ENCODE measurements at regions not wholly inside any gene's neighbourhood (a gene's known extent, or its start where the extent isn't known, plus 50 kb on each side); places are given as distances from the start of the nearest gene placed in this dataset.

DNA sequence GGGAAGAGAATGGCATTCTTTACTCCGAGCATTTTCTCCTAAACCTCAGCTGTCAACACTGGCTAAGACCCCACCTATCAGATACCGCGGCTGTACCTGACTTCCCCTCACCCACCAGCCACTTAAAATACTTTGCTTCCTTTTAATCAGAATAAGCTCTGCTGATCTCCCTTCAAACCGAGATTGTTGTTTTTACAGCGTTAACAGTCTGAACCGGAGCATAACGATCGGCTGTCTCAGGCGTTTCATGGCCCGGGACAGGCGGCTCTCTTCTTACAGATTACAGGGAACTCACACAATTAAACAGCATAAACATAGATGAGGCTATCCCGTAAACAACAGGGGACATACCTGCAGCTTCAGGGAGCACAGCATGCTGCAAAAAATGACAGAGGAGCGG is 174.3 kb upstream of the RNF32 start:
- Mint-ChIP-seq H3K4me1 (no peaks in the 10 kb centered on the region), H3K27ac (no peak overlapping the region), H3K27me3 (peaks cover 0 to 2% of the 10 kb centered on the region in 2 donors), H3K4me3 (no peak overlapping the region), H3K9me3 (peaks cover 0 to 2% (median 0%) of the 10 kb centered on the region in 5 donors), H3K36me3 (no peaks in the 10 kb centered on the region)
- ChIA-PET CTCF (no interaction called here), POLR2A (no interaction called here)
- no peaks in the 10 kb centered on the region for H3K9me3 ChIP-seq (ENCODE audit: low read length)
- H3K27me3 ChIP-seq (ENCODE audit: insufficient read depth, low read length, poor library complexity, severe bottlenecking), result no peaks in the 10 kb centered on the region
- DNase-seq, result no peak
- H3K27ac ChIP-seq (ENCODE audit: low read depth, low read length), result no peak overlapping the region
- no peaks in the 10 kb centered on the region for H3K4me1 ChIP-seq (ENCODE audit: insufficient read depth, low read length)
- H3K4me3 ChIP-seq (ENCODE audit: low read length), result no peak overlapping the region
- H3K36me3 ChIP-seq (ENCODE audit: insufficient read depth, low read length), result no peaks in the 10 kb centered on the region

DNA sequence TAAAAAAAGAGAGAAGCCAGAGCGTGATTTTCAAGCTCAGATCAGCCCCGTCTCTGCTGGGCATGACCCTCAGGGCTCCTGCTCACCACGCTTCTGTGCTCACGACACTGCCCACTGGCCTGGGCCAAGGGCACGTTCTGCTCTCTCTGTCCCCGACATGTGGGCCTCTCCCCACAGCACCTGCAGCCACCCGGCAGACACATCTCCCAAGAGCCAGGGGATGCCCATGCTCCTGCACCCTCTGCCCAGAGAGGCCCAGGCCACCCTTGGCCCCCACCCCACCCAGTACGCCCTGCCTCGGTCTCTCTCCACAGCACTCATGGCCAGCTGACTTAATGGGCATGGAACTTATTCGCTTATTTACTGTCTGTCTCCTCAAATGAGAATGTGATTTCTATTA is 175.4 kb upstream of the RNF32 start:
- no peak for DNase-seq
- no peak overlapping the region for H3K27ac ChIP-seq (ENCODE audit: low read depth, low read length)
- Mint-ChIP-seq H3K27me3 (peaks cover 0 to 2% of the 10 kb centered on the region in 2 donors), H3K9me3 (peaks cover 0 to 2% (median 0%) of the 10 kb centered on the region in 5 donors), H3K36me3 (no peaks in the 10 kb centered on the region), H3K4me3 (no peak overlapping the region), H3K4me1 (no peaks in the 10 kb centered on the region), H3K27ac (no peak overlapping the region)
- POLR2A ChIA-PET, result no interaction called here
- CTCF ChIA-PET, result no interaction called here
- H3K36me3 ChIP-seq (ENCODE audit: insufficient read depth, low read length), result no peaks in the 10 kb centered on the region
- H3K4me1 ChIP-seq (ENCODE audit: insufficient read depth, low read length), result no peaks in the 10 kb centered on the region
- H3K9me3 ChIP-seq (ENCODE audit: low read length), result no peaks in the 10 kb centered on the region
- no peak overlapping the region for H3K4me3 ChIP-seq (ENCODE audit: low read length)
- no peaks in the 10 kb centered on the region for H3K27me3 ChIP-seq (ENCODE audit: insufficient read depth, low read length, poor library complexity, severe bottlenecking)

DNA sequence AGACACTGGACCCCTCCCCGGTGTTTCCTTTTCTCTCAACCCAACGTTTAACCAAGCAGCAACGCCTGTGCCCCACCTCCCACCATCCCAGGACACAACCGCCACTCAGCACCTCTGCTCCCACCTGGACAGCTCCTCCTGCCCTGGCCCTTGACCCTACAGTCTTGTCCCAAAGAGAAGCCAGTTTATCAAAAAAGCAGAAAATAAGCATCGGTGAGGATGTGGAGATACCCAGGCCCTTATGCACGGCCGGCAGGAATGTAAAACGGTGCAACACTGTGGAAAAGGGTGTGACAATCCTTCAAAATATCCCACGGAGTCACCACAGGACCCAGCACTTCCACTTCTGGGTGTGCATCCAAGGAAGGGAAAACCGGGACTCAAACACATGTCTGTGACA is 176.2 kb upstream of the RNF32 start:
- Mint-ChIP-seq H3K27ac (no peak overlapping the region), H3K9me3 (peaks cover 0 to 2% (median 0%) of the 10 kb centered on the region in 5 donors), H3K4me3 (no peak overlapping the region), H3K36me3 (no peaks in the 10 kb centered on the region), H3K27me3 (peaks cover 0 to 2% of the 10 kb centered on the region in 2 donors), H3K4me1 (no peaks in the 10 kb centered on the region)
- H3K36me3 ChIP-seq (ENCODE audit: insufficient read depth, low read length), result no peaks in the 10 kb centered on the region
- H3K27me3 ChIP-seq (ENCODE audit: insufficient read depth, low read length, poor library complexity, severe bottlenecking), result no peaks in the 10 kb centered on the region
- DNase-seq, result no peak
- ChIA-PET CTCF (no interaction called here), POLR2A (no interaction called here)
- no peak overlapping the region for H3K27ac ChIP-seq (ENCODE audit: low read depth, low read length)
- no peaks in the 10 kb centered on the region for H3K4me1 ChIP-seq (ENCODE audit: insufficient read depth, low read length)
- H3K9me3 ChIP-seq (ENCODE audit: low read length), result no peaks in the 10 kb centered on the region
- H3K4me3 ChIP-seq (ENCODE audit: low read length), result no peak overlapping the region

DNA sequence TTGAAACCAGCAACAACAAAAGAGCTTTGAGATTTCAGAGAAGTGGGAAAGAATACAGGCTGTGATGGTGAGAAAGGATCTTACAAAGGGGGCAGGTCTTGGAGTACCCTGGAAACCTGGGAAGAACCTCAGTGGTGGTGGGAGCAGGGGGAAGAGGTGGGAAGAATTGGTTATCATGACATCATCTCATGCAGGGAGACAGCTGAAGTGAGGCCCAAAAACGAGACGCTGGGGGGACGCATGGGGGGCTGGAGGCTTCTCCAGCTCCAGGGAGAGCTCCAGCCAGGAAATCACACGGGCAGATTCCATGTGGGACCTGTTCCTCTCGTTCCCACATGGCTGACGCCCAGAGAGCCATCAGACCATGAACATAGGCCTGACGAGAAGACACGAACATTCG is 177.3 kb upstream of the RNF32 start:
- no peaks in the 10 kb centered on the region for H3K9me3 ChIP-seq (ENCODE audit: low read length)
- peaks cover 0 to 2% of the 10 kb centered on the region in 2 donors for H3K27me3 Mint-ChIP-seq
- peak overlapping the region in 1 of 8 donors; percentile 68 for H3K27ac Mint-ChIP-seq
- H3K4me1 ChIP-seq (ENCODE audit: insufficient read depth, low read length), result no peaks in the 10 kb centered on the region
- H3K4me1 Mint-ChIP-seq, result no peaks in the 10 kb centered on the region
- no peak overlapping the region for H3K4me3 Mint-ChIP-seq
- no peaks in the 10 kb centered on the region for H3K36me3 Mint-ChIP-seq
- H3K27ac ChIP-seq (ENCODE audit: low read depth, low read length), result no peak overlapping the region
- H3K27me3 ChIP-seq (ENCODE audit: insufficient read depth, low read length, poor library complexity, severe bottlenecking), result no peaks in the 10 kb centered on the region
- no peak overlapping the region for H3K4me3 ChIP-seq (ENCODE audit: low read length)
- peaks cover 0 to 2% (median 0%) of the 10 kb centered on the region in 5 donors for H3K9me3 Mint-ChIP-seq
- DNase-seq, result no peak
- CTCF ChIA-PET, result no interaction called here
- H3K36me3 ChIP-seq (ENCODE audit: insufficient read depth, low read length), result no peaks in the 10 kb centered on the region
- POLR2A ChIA-PET, result no interaction called here

DNA sequence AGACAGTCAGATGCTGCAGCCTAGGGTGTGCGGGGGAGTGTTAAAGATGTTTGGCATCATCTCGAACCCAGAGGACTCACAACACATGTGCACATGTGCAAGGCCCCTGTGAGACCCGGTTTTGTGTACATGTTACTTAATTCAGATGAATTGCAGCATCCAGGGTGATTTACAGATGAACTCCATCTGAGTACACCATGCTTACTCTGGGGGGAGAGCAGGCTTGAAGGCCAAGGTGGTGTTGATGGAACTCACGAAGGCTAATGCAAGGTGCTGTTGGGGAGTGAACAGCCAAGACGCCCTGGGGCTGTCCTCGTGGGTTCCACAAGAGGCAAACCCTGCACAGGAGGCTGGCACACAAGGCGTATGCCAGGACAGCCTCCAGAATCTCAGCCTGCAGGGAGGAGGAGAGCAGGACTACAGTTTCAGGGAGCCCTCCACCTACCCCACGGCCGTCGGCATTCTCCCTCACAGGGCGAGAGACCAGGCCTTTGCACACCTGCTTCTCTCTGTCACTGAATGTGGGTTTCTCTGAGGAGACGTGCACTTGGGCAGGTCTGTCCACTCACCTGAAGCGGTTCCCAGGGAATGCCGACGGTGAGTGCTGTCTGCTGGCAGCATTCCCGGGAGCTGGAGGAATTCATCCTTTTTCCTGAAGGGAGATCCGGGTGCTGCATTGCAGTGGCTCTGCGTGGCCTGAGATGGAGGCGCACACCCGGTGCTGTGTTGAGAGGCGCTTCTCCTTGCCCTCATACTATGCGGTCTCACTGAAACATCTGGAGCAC is 178.5 kb upstream of the RNF32 start:
- H3K36me3 ChIP-seq (ENCODE audit: insufficient read depth, low read length), result no peaks in the 10 kb centered on the region
- H3K27ac ChIP-seq (ENCODE audit: low read depth, low read length), result no peak overlapping the region
- no peaks in the 10 kb centered on the region for H3K4me1 Mint-ChIP-seq
- DNase-seq, result no peak
- POLR2A ChIA-PET, result no interaction called here
- no peaks in the 10 kb centered on the region for H3K9me3 ChIP-seq (ENCODE audit: low read length)
- no peak overlapping the region for H3K4me3 ChIP-seq (ENCODE audit: low read length)
- no peak overlapping the region for H3K4me3 Mint-ChIP-seq
- peaks cover 0 to 6% of the 10 kb centered on the region in 2 donors for H3K27me3 Mint-ChIP-seq
- no peak overlapping the region for H3K27ac Mint-ChIP-seq
- CTCF ChIA-PET, result no interaction called here
- H3K4me1 ChIP-seq (ENCODE audit: insufficient read depth, low read length), result no peaks in the 10 kb centered on the region
- no peaks in the 10 kb centered on the region for H3K36me3 Mint-ChIP-seq
- no peaks in the 10 kb centered on the region for H3K27me3 ChIP-seq (ENCODE audit: insufficient read depth, low read length, poor library complexity, severe bottlenecking)
- peaks cover 0 to 2% (median 0%) of the 10 kb centered on the region in 5 donors for H3K9me3 Mint-ChIP-seq

DNA sequence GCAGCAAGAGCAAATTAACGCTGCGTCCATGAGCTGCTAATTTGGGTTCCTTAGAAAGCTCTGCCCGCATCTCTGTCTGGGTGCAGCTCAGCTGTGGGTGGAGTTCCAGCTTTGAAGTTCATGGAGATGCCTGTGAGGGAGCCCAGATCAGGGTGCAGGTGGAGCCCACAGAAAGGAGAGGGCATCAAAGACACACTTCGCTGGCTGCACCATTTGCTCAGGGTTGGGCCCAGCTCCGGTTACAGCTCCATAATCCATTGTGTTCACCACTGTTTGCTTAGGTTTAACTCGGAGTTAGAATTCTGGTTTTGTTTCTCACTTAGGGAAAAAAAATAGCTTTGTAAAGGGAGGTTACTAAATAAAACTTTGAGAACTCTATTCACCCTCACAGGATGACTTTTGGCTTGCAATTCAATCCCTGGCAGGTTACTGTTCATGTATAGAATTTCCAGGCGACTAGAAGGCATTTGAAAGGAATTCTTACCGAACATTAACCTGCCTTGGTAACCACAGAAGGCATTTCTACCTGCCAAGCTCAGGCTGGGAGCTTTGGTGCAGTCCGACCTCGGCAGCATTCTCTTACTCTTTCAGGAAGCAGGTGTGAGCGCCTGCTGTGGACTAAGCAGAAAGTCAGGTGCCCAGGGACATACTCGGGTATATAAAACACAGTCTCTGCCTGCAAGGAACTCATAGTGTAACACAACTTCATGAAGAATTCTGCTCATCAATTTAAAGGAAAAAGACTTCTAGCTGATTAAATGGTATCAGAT is 179.5 kb upstream of the RNF32 start:
- CTCF ChIA-PET, result no interaction called here
- H3K27me3 Mint-ChIP-seq, result peaks cover 3 to 6% of the 10 kb centered on the region in 2 donors

DNA sequence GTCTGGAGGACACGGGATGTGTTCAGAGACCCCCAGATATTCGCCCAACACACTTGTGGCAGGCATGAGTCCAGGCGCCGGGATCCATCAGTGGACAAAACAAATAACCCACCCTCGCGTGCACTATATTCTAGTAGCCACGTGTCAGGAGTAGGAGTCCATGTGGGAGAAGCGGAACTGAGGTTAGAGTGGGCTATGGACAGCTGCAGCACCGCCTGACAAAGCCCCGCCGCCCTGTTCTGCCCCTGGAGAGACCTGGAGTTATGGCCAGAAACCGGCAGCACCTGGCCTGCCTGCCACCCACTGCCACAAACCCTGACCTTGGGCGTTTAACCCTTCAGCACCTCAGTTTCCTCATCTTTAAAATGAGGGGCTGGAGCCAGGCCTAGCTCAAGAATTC is 181.0 kb upstream of the RNF32 start:
- H3K27ac ChIP-seq (ENCODE audit: low read depth, low read length), result no peak overlapping the region
- Mint-ChIP-seq H3K27ac (no peak overlapping the region), H3K4me1 (no peaks in the 10 kb centered on the region), H3K27me3 (peaks cover 6 to 7% of the 10 kb centered on the region in 2 donors), H3K4me3 (no peak overlapping the region), H3K9me3 (no peaks in the 10 kb centered on the region), H3K36me3 (no peaks in the 10 kb centered on the region)
- H3K27me3 ChIP-seq (ENCODE audit: insufficient read depth, low read length, poor library complexity, severe bottlenecking), result no peaks in the 10 kb centered on the region
- no peak overlapping the region for H3K4me3 ChIP-seq (ENCODE audit: low read length)
- no peak for DNase-seq
- ChIA-PET POLR2A (no interaction called here), CTCF (no interaction called here)
- no peaks in the 10 kb centered on the region for H3K36me3 ChIP-seq (ENCODE audit: insufficient read depth, low read length)
- H3K9me3 ChIP-seq (ENCODE audit: low read length), result no peaks in the 10 kb centered on the region
- H3K4me1 ChIP-seq (ENCODE audit: insufficient read depth, low read length), result no peaks in the 10 kb centered on the region

More for the DNA sequence above, 179.5 kb upstream of the RNF32 start:
- Mint-ChIP-seq H3K27ac (no peak overlapping the region), H3K36me3 (no peaks in the 10 kb centered on the region), H3K9me3 (peaks cover 0 to 2% (median 0%) of the 10 kb centered on the region in 5 donors), H3K4me3 (no peak overlapping the region), H3K4me1 (no peaks in the 10 kb centered on the region)
- Histone ChIP-seq H3K36me3 (ENCODE audit: insufficient read depth, low read length) (no peaks in the 10 kb centered on the region), H3K27me3 (ENCODE audit: insufficient read depth, low read length, poor library complexity, severe bottlenecking) (no peaks in the 10 kb centered on the region), H3K9me3 (ENCODE audit: low read length) (no peaks in the 10 kb centered on the region), H3K4me3 (ENCODE audit: low read length) (no peak overlapping the region), H3K4me1 (ENCODE audit: insufficient read depth, low read length) (no peaks in the 10 kb centered on the region), H3K27ac (ENCODE audit: low read depth, low read length) (no peak overlapping the region)
- POLR2A ChIA-PET, result no interaction called here
- no peak for DNase-seq

DNA sequence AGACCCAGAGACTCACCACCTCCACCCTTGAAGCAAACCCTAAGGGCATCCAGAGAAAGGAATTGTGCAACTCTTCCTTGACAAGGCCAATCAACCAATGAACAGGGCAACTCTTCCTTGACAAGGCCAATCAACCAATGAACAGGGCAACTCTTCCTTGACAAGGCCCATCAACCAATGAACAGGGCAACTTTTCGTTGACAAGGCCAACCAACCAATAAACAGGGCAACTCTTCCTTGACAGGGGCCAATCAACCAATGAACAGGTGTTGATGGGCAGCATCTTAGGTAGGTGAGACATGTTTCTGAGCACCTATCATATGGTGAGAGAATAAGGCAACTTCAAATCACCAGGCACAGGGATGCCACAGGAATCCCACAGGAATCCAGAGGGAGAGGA is 181.5 kb upstream of the RNF32 start:
- Histone ChIP-seq H3K4me3 (ENCODE audit: low read length) (no peak overlapping the region), H3K36me3 (ENCODE audit: insufficient read depth, low read length) (no peaks in the 10 kb centered on the region), H3K27ac (ENCODE audit: low read depth, low read length) (no peak overlapping the region), H3K9me3 (ENCODE audit: low read length) (no peaks in the 10 kb centered on the region), H3K4me1 (ENCODE audit: insufficient read depth, low read length) (no peaks in the 10 kb centered on the region), H3K27me3 (ENCODE audit: insufficient read depth, low read length, poor library complexity, severe bottlenecking) (no peaks in the 10 kb centered on the region)
- no peaks in the 10 kb centered on the region for H3K9me3 Mint-ChIP-seq
- no peak for DNase-seq
- H3K4me1 Mint-ChIP-seq, result no peaks in the 10 kb centered on the region
- H3K27ac Mint-ChIP-seq, result no peak overlapping the region
- ChIA-PET CTCF (no interaction called here), POLR2A (no interaction called here)
- no peaks in the 10 kb centered on the region for H3K36me3 Mint-ChIP-seq
- no peak overlapping the region for H3K4me3 Mint-ChIP-seq
- peaks cover 4 to 7% of the 10 kb centered on the region in 2 donors for H3K27me3 Mint-ChIP-seq

All from CD8-positive, alpha-beta memory T cell (primary cell).